AG08395 (cell line): ENCODE measurements at regions not wholly inside any gene's neighbourhood (a gene's known extent, or its start where the extent isn't known, plus 50 kb on each side); places are given as distances from the start of the nearest gene placed in this dataset.

Experiments
- DNase-seq: peaks from one replicate; pipeline ENCODE4 v3.0.0; 2012; ENCODE audit warnings: mixed read lengths, low spot score

- DNase-seq: no peak
Measured at GRCh38 chr6:22466665-22467245, 102.6 kb upstream of the HDGFL1 start.

- DNase-seq: no peak
Measured at GRCh38 chr6:22467645-22468044, 101.7 kb upstream of the HDGFL1 start.

GRCh38 chr6:22468256-22468965, 101.0 kb upstream of the HDGFL1 start:
- DNase-seq: no peak

GRCh38 chr6:22470454-22471131, 98.8 kb upstream of the HDGFL1 start:
- no peak for DNase-seq

- peak; percentile 43 for DNase-seq
Measured at GRCh38 chr6:22471132-22471690, 98.2 kb upstream of the HDGFL1 start.

- DNase-seq: no peak
Measured at GRCh38 chr6:22471746-22472145, 97.6 kb upstream of the HDGFL1 start.

- DNase-seq: no peak
Measured at GRCh38 chr6:22473991-22474682, 95.2 kb upstream of the HDGFL1 start.

GRCh38 chr6:22476811-22477390, 92.5 kb upstream of the HDGFL1 start:
- no peak for DNase-seq

GRCh38 chr6:22497276-22497675, 72.1 kb upstream of the HDGFL1 start:
- DNase-seq: no peak

- DNase-seq: no peak
Measured at GRCh38 chr6:22499815-22500214, 69.6 kb upstream of the HDGFL1 start.

GRCh38 chr6:22506496-22506895, 62.9 kb upstream of the HDGFL1 start:
- no peak for DNase-seq

- DNase-seq: no peak
Measured at GRCh38 chr6:22512686-22513427, 56.5 kb upstream of the HDGFL1 start.

- DNase-seq: no peak
Measured at GRCh38 chr6:22513667-22514066, 55.7 kb upstream of the HDGFL1 start.

GRCh38 chr6:22519237-22519636, 50.1 kb upstream of the HDGFL1 start:
- DNase-seq: no peak
